H9 (cell line): ENCODE measurements at regions not wholly inside any gene's neighbourhood (a gene's known extent, or its start where the extent isn't known, plus 50 kb on each side); places are given as distances from the start of the nearest gene placed in this dataset.

Experiments
- DNase-seq: peaks from one replicate; pipeline ENCODE4 v3.0.0-alpha.2; 2017
- H2AFZ ChIP-seq: one replicate; pipeline ENCODE4 v1.6.1; 2013; ENCODE audit warnings: mild to moderate bottlenecking, low read length, control low read depth, moderate library complexity
- H2AK5ac ChIP-seq: 2 replicates; pipeline ENCODE4 v1.6.1; 2013; ENCODE audit warnings: low read length, control low read depth, mixed read lengths; ENCODE audit not compliant: insufficient read length
- H2BK120ac ChIP-seq: one replicate; pipeline ENCODE4 v1.6.1; 2013; ENCODE audit warnings: low read depth, mild to moderate bottlenecking, low read length, control low read depth, inconsistent platforms; ENCODE audit not compliant: poor library complexity, severe bottlenecking
- H2BK12ac ChIP-seq: 2 replicates; pipeline ENCODE4 v1.6.1; 2013; ENCODE audit warnings: low read length, control low read depth, mixed read lengths, low read depth; ENCODE audit not compliant: insufficient read length
- H2BK15ac ChIP-seq: 2 replicates; pipeline ENCODE4 v1.6.1; 2013; ENCODE audit warnings: low read depth, low read length, control low read depth
- H2BK20ac ChIP-seq: one replicate; pipeline ENCODE4 v1.6.1; 2013; ENCODE audit warnings: low read depth, mild to moderate bottlenecking, low read length, control low read depth, inconsistent platforms; ENCODE audit not compliant: poor library complexity, severe bottlenecking
- H2BK5ac ChIP-seq: 2 replicates; pipeline ENCODE4 v1.6.1; 2013; ENCODE audit warnings: low read length, control low read depth, mixed read lengths; ENCODE audit not compliant: insufficient read length
- H3K14ac ChIP-seq: 2 replicates; pipeline ENCODE4 v1.6.1; 2013; ENCODE audit warnings: low read length, control low read depth; ENCODE audit not compliant: insufficient read depth
- H3K18ac ChIP-seq: 2 replicates; pipeline ENCODE4 v1.6.1; 2013; ENCODE audit warnings: low read depth, mild to moderate bottlenecking, mixed read lengths, low read length, control low read depth; ENCODE audit not compliant: insufficient read length
- H3K23ac ChIP-seq: 2 replicates; pipeline ENCODE4 v1.6.1; 2013; ENCODE audit warnings: low read length, control low read depth, mixed read lengths, low read depth; ENCODE audit not compliant: insufficient read length
- H3K23me2 ChIP-seq: 2 replicates; pipeline ENCODE4 v1.6.1; 2013; ENCODE audit warnings: low read depth, mild to moderate bottlenecking, mixed read lengths, low read length, control low read depth; ENCODE audit not compliant: insufficient read length, poor library complexity, severe bottlenecking
- H3K27ac ChIP-seq: 2 replicates; pipeline ENCODE4 v1.5.1; 2013; ENCODE audit warnings: low read length, control low read depth, mixed read lengths, low read depth; ENCODE audit not compliant: insufficient read length
- H3K27me3 ChIP-seq: 2 replicates; pipeline ENCODE4 v1.6.1; 2013; ENCODE audit warnings: low read length, control low read depth, inconsistent platforms; ENCODE audit not compliant: insufficient read depth
- H3K4ac ChIP-seq: 2 replicates; pipeline ENCODE4 v1.6.1; 2013; ENCODE audit warnings: low read depth, mild to moderate bottlenecking, control low read depth, inconsistent platforms, low read length, moderate library complexity
- H3K4me1 ChIP-seq: 2 replicates; pipeline ENCODE4 v1.6.1; 2013; ENCODE audit warnings: low read length, control low read depth, inconsistent platforms; ENCODE audit not compliant: insufficient read depth
- H3K4me2 ChIP-seq: 2 replicates; pipeline ENCODE4 v1.6.1; 2013; ENCODE audit warnings: low read length, control low read depth, mixed read lengths; ENCODE audit not compliant: insufficient read length, insufficient read depth
- H3K56ac ChIP-seq: 2 replicates; pipeline ENCODE4 v1.6.1; 2013; ENCODE audit warnings: low read depth, mild to moderate bottlenecking, mixed read lengths, low read length, control low read depth; ENCODE audit not compliant: insufficient read length
- H3K79me1 ChIP-seq: 2 replicates; pipeline ENCODE4 v1.6.1; 2013; ENCODE audit warnings: low read depth, mild to moderate bottlenecking, moderate library complexity, low read length, control low read depth, inconsistent platforms; ENCODE audit not compliant: insufficient read depth, poor library complexity, severe bottlenecking
- H3K79me2 ChIP-seq: 2 replicates; pipeline ENCODE4 v1.6.1; 2013; ENCODE audit warnings: low read length, control low read depth, inconsistent platforms; ENCODE audit not compliant: insufficient read depth
- H3K9ac ChIP-seq: 2 replicates; pipeline ENCODE4 v1.6.1; 2013; ENCODE audit warnings: low read length, control low read depth, mixed read lengths; ENCODE audit not compliant: insufficient read length; ENCODE audit errors: extremely low read depth
- H3K9me3 ChIP-seq: one replicate; pipeline ENCODE4 v1.6.1; 2013; ENCODE audit warnings: low read depth, low read length, inconsistent platforms; ENCODE audit not compliant: control insufficient read depth
- H3T11ph ChIP-seq: one replicate; pipeline ENCODE4 v1.6.1; 2013; ENCODE audit warnings: mild to moderate bottlenecking, low read length, control low read depth, inconsistent platforms
- H4K20me1 ChIP-seq: one replicate; pipeline ENCODE4 v1.6.1; 2013; ENCODE audit not compliant: control insufficient read depth, insufficient read length, insufficient read depth
- H4K5ac ChIP-seq: 2 replicates; pipeline ENCODE4 v1.6.1; 2013; ENCODE audit warnings: low read depth, mild to moderate bottlenecking, mixed read lengths, low read length, control low read depth; ENCODE audit not compliant: insufficient read length
- H4K8ac ChIP-seq: replicated peaks from 2 replicates; pipeline ENCODE4 v1.6.1; 2013; ENCODE audit warnings: low read length, control low read depth, mixed read lengths, low read depth; ENCODE audit not compliant: insufficient read length
- H4K91ac ChIP-seq: 2 replicates; pipeline ENCODE4 v1.6.1; 2013; ENCODE audit warnings: low read depth, mild to moderate bottlenecking, moderate library complexity, mixed read lengths, low read length, control low read depth; ENCODE audit not compliant: insufficient read length
- H3K27ac Mint-ChIP-seq, 3 experiments: 2 replicates in 2 of 3; 3 replicates in 1 of 3; pipeline ENCODE4 v1.8.0; 2020 to 2021; ENCODE audit warnings: mixed read lengths in 3 of 3, mild to moderate bottlenecking in 1 of 3, moderate library complexity in 1 of 3
- H3K27me3 Mint-ChIP-seq: 2 replicates; pipeline ENCODE4 v1.8.0; 2021; ENCODE audit warnings: low read depth, mild to moderate bottlenecking, moderate library complexity, mixed read lengths
- H3K36me3 Mint-ChIP-seq, 3 experiments: 2 replicates in 2 of 3; 3 replicates in 1 of 3; pipeline ENCODE4 v1.8.0; 2020 to 2021; ENCODE audit warnings: low read depth in 3 of 3, mixed read lengths in 3 of 3; ENCODE audit not compliant: insufficient read depth in 1 of 3
- H3K4me1 Mint-ChIP-seq, 2 experiments: 2 replicates each; pipeline ENCODE4 v1.8.0; 2020; ENCODE audit warnings: mixed read lengths in 2 of 2
- H3K4me3 Mint-ChIP-seq, 2 experiments: 2 replicates in 1 of 2; 3 replicates in 1 of 2; pipeline ENCODE4 v1.8.0; 2020 to 2021; ENCODE audit warnings: mild to moderate bottlenecking in 2 of 2, mixed read lengths in 2 of 2, moderate library complexity in 1 of 2
- H3K9me3 Mint-ChIP-seq, 2 experiments: 2 replicates in 1 of 2; 3 replicates in 1 of 2; pipeline ENCODE4 v1.8.0; 2020; ENCODE audit warnings: mild to moderate bottlenecking in 2 of 2, mixed read lengths in 2 of 2, moderate library complexity in 1 of 2
- WGBS: extraction: QIAGEN DNeasy Blood & Tissue Kit; methylation state at CpG from one replicate; pipeline ENCODE4 v1.1.7; 2013; ENCODE audit warnings: missing lambda C conversion rate, low lambda C conversion rate, mixed read lengths; ENCODE audit not compliant: insufficient read length; ENCODE audit errors: extremely low coverage; 5-methylcytosine and 5-hydroxymethylcytosine counted together
- TF ChIP-seq, protein P1 (sequence below): fragments of 200-600 bp; sonication (generic); conservative IDR thresholded peaks from 3 replicates; pipeline ENCODE4 v1.8.0; 2021; ENCODE audit warnings: antibody characterized with exemption, mild to moderate bottlenecking

DNA sequence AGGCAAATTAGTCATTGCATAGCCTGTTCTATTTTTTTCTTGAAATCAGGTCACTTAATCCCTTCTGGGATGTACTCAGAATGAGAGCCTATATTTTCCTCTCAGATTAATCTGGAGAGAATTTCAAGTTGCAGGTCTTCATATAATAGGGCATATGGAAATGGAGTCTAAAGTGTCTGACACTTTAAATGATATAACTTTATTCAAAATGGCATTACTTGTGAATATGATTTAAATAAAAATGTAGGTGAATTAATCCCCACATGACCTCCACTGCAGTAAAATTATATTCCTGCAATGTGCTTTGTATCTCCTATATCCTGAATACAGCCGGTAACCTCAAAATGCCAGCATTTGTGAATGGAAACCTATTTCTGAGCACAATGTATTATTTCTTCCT lies 172.5 kb upstream of the BTBD3 start:
- Histone ChIP-seq H3K4me2 (no peak overlapping the region), H2BK120ac (no peak overlapping the region), H3K79me2 (no peaks in the 10 kb centered on the region), H2AK5ac (no peak overlapping the region), H3K14ac (no peak overlapping the region), H4K5ac (no peak overlapping the region), H3K23me2 (no peaks in the 10 kb centered on the region), H2BK12ac (no peak overlapping the region), H2BK20ac (no peak overlapping the region), H3T11ph (no peak overlapping the region), H2BK15ac (no peak overlapping the region), H4K8ac (no peak overlapping the region), H3K56ac (no peak overlapping the region), H3K9ac (no peak overlapping the region), H3K4ac (no peak overlapping the region), H3K27ac (no peak overlapping the region), H3K27me3 (no peaks in the 10 kb centered on the region), H3K18ac (no peak overlapping the region), H3K79me1 (no peaks in the 10 kb centered on the region), H4K20me1 (no peaks in the 10 kb centered on the region), H3K23ac (no peak overlapping the region), H3K4me1 (no peaks in the 10 kb centered on the region), H2BK5ac (no peak overlapping the region), H4K91ac (no peak overlapping the region), H2AFZ (no peak overlapping the region), H3K9me3 (no peaks in the 10 kb centered on the region)
- Mint-ChIP-seq H3K27ac (no peak overlapping the region), H3K27me3 (no peaks in the 10 kb centered on the region), H3K36me3 (no peaks in the 10 kb centered on the region; a peak in 1 of 7 replicates), H3K4me3 (no peak overlapping the region), H3K9me3 (no peaks in the 10 kb centered on the region), H3K4me1 (no peaks in the 10 kb centered on the region)
- no peak for DNase-seq
- TF ChIP-seq, protein P1, sequence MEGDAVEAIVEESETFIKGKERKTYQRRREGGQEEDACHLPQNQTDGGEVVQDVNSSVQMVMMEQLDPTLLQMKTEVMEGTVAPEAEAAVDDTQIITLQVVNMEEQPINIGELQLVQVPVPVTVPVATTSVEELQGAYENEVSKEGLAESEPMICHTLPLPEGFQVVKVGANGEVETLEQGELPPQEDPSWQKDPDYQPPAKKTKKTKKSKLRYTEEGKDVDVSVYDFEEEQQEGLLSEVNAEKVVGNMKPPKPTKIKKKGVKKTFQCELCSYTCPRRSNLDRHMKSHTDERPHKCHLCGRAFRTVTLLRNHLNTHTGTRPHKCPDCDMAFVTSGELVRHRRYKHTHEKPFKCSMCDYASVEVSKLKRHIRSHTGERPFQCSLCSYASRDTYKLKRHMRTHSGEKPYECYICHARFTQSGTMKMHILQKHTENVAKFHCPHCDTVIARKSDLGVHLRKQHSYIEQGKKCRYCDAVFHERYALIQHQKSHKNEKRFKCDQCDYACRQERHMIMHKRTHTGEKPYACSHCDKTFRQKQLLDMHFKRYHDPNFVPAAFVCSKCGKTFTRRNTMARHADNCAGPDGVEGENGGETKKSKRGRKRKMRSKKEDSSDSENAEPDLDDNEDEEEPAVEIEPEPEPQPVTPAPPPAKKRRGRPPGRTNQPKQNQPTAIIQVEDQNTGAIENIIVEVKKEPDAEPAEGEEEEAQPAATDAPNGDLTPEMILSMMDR, result no peak
- no CpG with 5 or more reads among the region's 1 CpG for WGBS
